ENCODE measurements at regions not wholly inside any gene's neighbourhood (a gene's known extent, or its start where the extent isn't known, plus 50 kb on each side); places are given as distances from the start of the nearest gene placed in this dataset.

DNA sequence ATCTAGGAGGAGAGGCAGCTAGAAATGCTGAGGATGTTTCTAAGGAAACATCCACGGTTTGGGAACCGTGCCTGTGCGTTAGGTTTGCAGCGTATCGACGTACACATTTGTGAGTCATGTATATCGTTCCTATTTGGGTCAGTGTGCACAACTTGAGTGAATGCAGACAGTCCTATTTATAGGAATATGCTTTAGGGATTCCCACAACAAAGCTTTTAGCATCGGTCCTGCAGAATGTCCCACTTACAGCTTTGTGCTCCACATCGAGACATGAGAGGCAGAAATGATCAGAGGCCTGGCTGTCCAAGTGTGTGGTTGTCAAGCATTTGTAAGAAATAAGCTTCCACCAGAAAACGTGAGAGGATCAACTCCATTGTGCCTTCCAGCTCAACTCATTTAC lies 1282.7 kb upstream of the WWC1 start:
- TF ChIP-seq CTCF (IDR thresholded peaks at IDR 0.05; ENCODE audit: low read depth, low read length) (no peak), POLR2A (IDR thresholded peaks at IDR 0.05; ENCODE audit: extremely low read depth, insufficient read length) (no peak), MYC (IDR thresholded peaks at IDR 0.05; ENCODE audit: low read depth, low read length) (no peak)
- TF ChIP-seq, protein P1, sequence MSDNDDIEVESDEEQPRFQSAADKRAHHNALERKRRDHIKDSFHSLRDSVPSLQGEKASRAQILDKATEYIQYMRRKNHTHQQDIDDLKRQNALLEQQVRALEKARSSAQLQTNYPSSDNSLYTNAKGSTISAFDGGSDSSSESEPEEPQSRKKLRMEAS (IDR thresholded peaks at IDR 0.05; ENCODE audit: low read depth, low read length), result no peak

All from NB4 (cell line).